Adrenal gland (tissue), 9 donors: ENCODE measurements at regions not wholly inside any gene's neighbourhood (a gene's known extent, or its start where the extent isn't known, plus 50 kb on each side); places are given as distances from the start of the nearest gene placed in this dataset.

Source experiments
- DNase-seq, 7 donors: peaks; one replicate each; pipeline ENCODE4 v3.0.0-alpha.2; 2019 to 2020
- H3K27ac ChIP-seq, 5 donors: fragments of 200-600 bp; sonication (generic) in 4 of 5; 1 replicate in 3 of 5; 2 replicates in 2 of 5; pipeline versions ENCODE4 v1.5.1 to v1.8.0; 2016 to 2020; ENCODE audit warnings: mild to moderate bottlenecking in 1 of 5
- H3K27me3 ChIP-seq: fragments of 200-600 bp; 2 replicates; pipeline ENCODE4 v1.8.0; 2021
- H3K36me3 ChIP-seq, 2 donors: fragments of 200-600 bp; replicated peaks in 1 of 2; 1 replicate in 1 of 2; 2 replicates in 1 of 2; pipeline versions ENCODE4 v1.5.1 to v1.8.0; 2018 to 2022
- H3K4me1 ChIP-seq, 2 donors: fragments of 200-600 bp; replicated peaks in 1 of 2; 1 replicate in 1 of 2; 2 replicates in 1 of 2; pipeline versions ENCODE4 v1.5.1 to v1.8.0; 2018 to 2021
- H3K4me3 ChIP-seq, 4 donors: fragments of 200-600 bp; sonication (generic) in 3 of 4; one replicate each; pipeline ENCODE4 v1.5.1; 2016 to 2018
- H3K9me3 ChIP-seq, 3 donors: fragments of 200-600 bp; sonication (generic) in 1 of 3; replicated peaks in 1 of 3; 1 replicate in 2 of 3; 2 replicates in 1 of 3; pipeline versions ENCODE4 v1.5.1 to v1.8.0; 2016 to 2021
- CTCF ChIP-seq, 6 experiments: fragments of 450-650 bp in 4 of 6; fragments of 200-600 bp in 2 of 6; sonication (generic) in 1 of 6; IDR thresholded peaks; 1 replicate in 5 of 6; 2 replicates in 1 of 6; pipeline versions ENCODE4 v1.5.1 to v1.8.0; 2016 to 2021; ENCODE audit warnings: antibody characterized with exemption in 6 of 6, mild to moderate bottlenecking in 2 of 6, moderate library complexity in 1 of 6
- POLR2A ChIP-seq, 2 donors: fragments of 450-650 bp; IDR thresholded peaks; one replicate each; pipeline ENCODE4 v1.6.1; 2017; ENCODE audit warnings: antibody characterized with exemption in 2 of 2, mild to moderate bottlenecking in 2 of 2, moderate library complexity in 1 of 2
- WGBS, 4 donors: extraction: QIAGEN DNeasy Blood & Tissue Kit in 2 of 4; methylation state at CpG; one replicate each; pipeline versions ENCODE4 v1.1.5 to v1.1.7; 2013 to 2017; 5-methylcytosine and 5-hydroxymethylcytosine counted together
- intact Hi-C, 2 donors: fragments of 100-400 bp; cut with DNase I; formaldehyde crosslinking; loops; one replicate each; pipeline versions ENCODE4 v1.14.1 to v1.15.0; 2022 to 2023
- donor health status: healthy with polysubstance abuse.
- donor health status: Bipolar disorder and iron deficiency.
- donor health status: DM: yes; HTN: yes; CAD: no.
- donor health status: DM: no; HTN: no; CAD: no.
- donor health status: DM: no; HTN: no; CAD: no.

- WGBS, 4 donors = 79 to 86% (median 80%) methylated on average over 15 to 17 of the region's 17 CpGs
- Histone ChIP-seq H3K27ac (no peak overlapping the region), H3K9me3 (no peaks in the 10 kb centered on the region), H3K36me3 (no peaks in the 10 kb centered on the region), H3K4me1 (no peaks in the 10 kb centered on the region), H3K4me3 (no peak overlapping the region), H3K27me3 (no peaks in the 10 kb centered on the region)
- TF ChIP-seq POLR2A (IDR thresholded peaks at IDR 0.05) (no peak), CTCF (IDR thresholded peaks at IDR 0.05) (no peak)
- intact Hi-C loops = no loop called here
- DNase-seq = no peak
Observed at GRCh38 chr6:14452567-14453527, 335.3 kb downstream of the CD83 start.

- no peaks in the 10 kb centered on the region for H3K36me3 ChIP-seq
- H3K9me3 ChIP-seq = no peaks in the 10 kb centered on the region
- intact Hi-C loops = no loop called here
- no peaks in the 10 kb centered on the region for H3K4me1 ChIP-seq
- H3K27me3 ChIP-seq = no peaks in the 10 kb centered on the region
- 86 to 92% (median 89%) methylated on average over 6 of the region's 6 CpGs for WGBS, 4 donors
- TF ChIP-seq CTCF (IDR thresholded peaks at IDR 0.05) (no peak), POLR2A (IDR thresholded peaks at IDR 0.05) (no peak)
- H3K27ac ChIP-seq = no peak overlapping the region
- no peak for DNase-seq
- no peak overlapping the region for H3K4me3 ChIP-seq
Observed at GRCh38 chr6:14453712-14454472, 336.3 kb downstream of the CD83 start.

- Histone ChIP-seq H3K4me3 (no peak overlapping the region), H3K27me3 (no peaks in the 10 kb centered on the region), H3K27ac (no peak overlapping the region), H3K9me3 (no peaks in the 10 kb centered on the region), H3K4me1 (no peaks in the 10 kb centered on the region), H3K36me3 (no peaks in the 10 kb centered on the region)
- intact Hi-C loops = no loop called here
- 75 to 88% (median 86%) methylated on average over 4 of the region's 4 CpGs for WGBS, 4 donors
- DNase-seq = no peak
- TF ChIP-seq CTCF (IDR thresholded peaks at IDR 0.05) (no peak), POLR2A (IDR thresholded peaks at IDR 0.05) (no peak)
Observed at GRCh38 chr6:14454473-14454775, 336.9 kb downstream of the CD83 start.

- Histone ChIP-seq H3K36me3 (no peaks in the 10 kb centered on the region), H3K27ac (no peak overlapping the region), H3K9me3 (no peaks in the 10 kb centered on the region), H3K4me1 (no peaks in the 10 kb centered on the region), H3K27me3 (no peaks in the 10 kb centered on the region), H3K4me3 (no peak overlapping the region)
- 74 to 88% (median 79%) methylated on average over 3 of the region's 3 CpGs for WGBS, 4 donors
- intact Hi-C loops = no loop called here
- TF ChIP-seq POLR2A (IDR thresholded peaks at IDR 0.05) = no peak
- TF ChIP-seq CTCF (IDR thresholded peaks at IDR 0.05) = no peak
- DNase-seq = no peak
Observed at GRCh38 chr6:14455427-14455826, 337.9 kb downstream of the CD83 start.
